ENCODE measurements at regions not wholly inside any gene's neighbourhood (a gene's known extent, or its start where the extent isn't known, plus 50 kb on each side); places are given as distances from the start of the nearest gene placed in this dataset.

DNA sequence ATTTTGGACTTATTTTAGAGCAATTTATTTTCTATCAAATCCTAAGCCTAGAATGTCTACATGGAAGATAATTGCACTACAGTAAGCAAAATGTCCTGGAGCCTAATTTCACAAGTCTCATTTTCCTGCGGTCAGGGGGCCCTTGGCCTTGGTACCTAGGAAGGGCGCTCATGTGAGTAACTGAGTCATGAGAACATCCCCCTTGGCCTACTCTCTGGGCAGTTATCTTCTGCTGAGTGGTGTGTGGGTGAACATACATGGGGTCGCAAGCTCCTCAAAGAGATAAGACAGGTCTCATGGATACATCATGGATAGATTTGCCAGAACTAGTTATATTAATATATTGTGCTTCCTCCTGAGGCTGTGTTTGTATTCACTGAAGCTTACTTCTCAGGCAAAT is 211.2 kb upstream of the MARCKS start:
- DNase-seq (ENCODE audit: low spot score): no peak

DNA sequence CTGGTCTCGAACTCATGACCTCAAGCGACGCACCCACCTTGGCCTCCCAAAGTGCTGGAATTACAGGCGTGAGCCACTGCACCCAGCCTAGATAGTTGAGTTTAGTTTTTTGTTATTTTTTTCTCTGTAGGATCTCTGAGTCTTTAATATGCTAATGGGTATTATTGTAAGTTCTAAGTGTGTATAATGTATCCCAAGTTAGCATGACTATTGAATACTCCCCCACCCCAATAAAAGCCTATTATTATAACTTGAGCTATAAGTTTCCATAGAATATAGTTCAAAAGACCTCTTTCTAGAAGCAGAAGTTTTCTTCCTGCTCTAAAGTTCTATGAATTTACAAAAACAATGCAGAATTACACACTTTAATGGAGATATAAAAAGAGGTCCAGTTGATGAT is 210.4 kb upstream of the MARCKS start:
- no peak for DNase-seq (ENCODE audit: low spot score)

DNA sequence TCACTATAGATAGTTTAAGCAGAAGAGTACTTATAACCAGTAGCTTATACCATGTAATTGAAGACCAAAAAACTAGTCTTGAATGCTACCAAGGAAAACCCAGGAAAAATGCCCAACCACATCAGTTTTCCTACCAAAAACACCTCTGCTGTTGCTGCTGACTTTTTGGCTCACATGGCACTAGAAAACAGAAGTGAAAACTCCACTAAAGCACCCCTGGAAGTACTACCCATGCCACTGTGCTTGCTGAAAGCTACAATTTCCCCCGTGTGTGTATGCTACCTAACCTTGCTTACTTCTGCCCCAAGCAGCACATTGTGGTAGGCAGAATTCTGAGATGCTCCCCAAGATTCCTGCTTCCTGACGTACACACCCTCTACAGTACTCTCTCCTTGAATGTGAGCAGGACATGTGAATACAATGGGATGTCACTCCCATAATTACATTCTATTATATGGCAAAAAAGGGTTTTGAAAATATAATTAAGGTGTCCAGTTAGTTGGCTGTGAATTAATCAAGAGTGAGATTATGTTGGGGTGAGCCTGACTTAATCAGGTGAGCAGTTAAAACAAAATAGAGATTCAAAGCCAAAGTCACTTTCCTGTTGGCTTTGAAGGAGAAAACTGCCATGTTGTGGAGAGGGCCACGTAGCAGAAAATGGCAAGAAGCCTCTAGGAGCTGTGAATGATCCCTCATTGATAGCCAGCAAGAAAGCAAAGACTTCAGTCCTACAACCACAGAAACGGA is 209.8 kb upstream of the MARCKS start:
- no peak for DNase-seq (ENCODE audit: low spot score)

DNA sequence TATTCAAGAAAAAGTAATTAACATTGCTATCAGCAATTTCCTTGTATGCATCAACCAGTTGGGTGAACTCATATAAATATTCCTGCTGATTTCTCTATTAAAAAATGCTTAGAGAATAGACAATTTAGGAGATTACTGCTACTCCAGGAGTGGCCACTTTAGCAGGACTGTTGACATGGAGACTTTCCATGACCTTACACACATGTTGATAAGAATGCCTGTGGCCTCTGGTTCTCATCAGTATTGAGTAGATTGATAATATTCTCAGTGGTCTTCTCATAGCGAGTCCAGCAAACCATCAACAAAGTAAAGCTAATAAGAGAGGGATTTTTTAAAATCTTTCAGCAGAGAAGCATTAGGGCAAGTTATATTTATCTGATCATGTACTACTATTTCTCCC is 208.4 kb upstream of the MARCKS start:
- no peak for DNase-seq (ENCODE audit: low spot score)

DNA sequence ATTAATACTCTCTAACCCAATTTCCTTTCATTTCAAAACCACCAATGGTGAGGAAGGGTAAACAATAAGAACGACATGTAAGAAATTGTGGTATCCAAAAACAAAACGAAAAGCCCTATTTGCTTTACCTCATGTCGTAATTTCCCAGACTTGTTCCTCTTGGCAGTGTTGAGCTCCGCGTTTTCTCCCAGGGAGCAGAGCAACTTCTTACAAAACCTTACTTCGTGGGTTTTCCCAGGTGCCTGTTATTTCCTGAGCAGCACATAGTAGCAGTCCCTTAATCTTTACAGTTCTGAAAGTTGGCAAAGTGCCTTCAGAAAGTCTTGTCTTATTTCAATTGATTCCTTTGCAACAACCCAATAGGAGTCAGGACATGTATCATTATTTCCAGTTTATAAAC is 207.9 kb upstream of the MARCKS start:
- DNase-seq (ENCODE audit: low spot score): no peak

DNA sequence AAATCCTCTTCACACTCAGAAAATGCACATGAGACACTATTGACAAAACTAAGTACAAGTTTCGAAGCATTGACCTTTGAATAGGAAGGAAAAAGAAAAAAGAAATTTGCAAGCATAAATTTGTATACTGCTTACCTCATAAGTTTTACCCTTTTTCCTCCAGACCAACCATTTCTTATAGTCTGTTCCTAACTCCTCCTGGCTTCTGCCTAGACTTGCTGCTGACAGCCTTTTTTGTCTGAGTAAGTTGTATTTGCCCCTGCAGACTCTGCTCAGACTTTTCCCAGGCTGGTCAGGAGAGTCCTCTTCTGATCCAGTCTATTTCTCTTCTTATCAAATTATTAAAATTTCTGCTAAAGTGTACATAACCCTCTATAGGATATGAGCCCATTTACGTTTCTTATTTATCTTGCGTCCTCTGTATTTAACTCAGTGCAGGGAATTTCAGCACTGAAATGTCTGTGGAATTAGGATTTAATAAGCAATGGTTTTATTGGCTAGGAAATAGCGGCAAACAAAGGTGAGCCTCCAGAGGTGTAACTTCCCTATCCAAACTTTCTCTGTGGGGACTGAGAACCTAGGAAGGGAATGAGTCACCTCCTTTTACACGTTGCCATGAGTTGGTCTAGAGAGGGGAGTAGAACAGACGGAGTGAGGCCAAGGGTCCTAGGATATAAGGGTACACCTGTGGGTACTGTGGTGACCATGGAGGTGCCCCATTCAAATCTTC is 207.1 kb upstream of the MARCKS start:
- DNase-seq (ENCODE audit: low spot score): no peak

DNA sequence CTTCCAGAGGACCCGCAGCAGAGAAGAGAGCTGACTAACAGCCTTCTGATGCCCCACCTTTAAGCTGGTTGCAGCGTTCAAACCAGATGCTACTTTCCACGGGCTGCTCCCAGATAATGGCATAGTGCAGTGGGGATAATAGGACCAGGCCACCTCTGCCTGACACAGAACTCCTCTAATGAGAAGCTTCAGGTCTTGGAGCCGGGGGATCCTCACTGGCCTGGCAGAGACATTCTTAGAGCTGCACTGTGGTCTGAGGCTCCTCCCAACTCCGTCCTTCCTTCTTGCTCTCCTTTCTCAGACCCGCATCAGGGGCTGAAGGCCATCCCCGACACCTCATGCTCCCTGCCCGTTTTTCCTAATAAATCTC is 206.6 kb upstream of the MARCKS start:
- no peak for DNase-seq (ENCODE audit: low spot score)

DNA sequence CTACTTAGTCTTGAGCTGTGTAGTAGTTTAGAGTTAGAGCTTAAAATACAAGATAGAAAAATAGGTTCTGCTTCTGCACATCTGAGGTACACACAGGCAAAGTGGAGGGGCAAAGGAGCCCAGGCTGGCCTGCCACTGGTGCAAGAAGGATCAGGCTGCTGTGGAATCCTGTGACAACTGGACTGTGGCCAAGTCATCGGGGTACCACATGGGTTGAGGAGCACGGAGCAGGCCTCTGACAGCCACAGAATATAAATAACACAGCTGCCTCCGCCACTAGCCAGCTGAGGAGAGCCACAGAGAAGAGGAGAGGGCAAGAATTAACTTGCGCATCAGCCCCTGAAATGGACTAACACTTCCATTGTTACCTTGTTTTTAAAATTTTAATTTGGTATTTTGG is 206.0 kb upstream of the MARCKS start:
- no peak for DNase-seq (ENCODE audit: low spot score)

DNA sequence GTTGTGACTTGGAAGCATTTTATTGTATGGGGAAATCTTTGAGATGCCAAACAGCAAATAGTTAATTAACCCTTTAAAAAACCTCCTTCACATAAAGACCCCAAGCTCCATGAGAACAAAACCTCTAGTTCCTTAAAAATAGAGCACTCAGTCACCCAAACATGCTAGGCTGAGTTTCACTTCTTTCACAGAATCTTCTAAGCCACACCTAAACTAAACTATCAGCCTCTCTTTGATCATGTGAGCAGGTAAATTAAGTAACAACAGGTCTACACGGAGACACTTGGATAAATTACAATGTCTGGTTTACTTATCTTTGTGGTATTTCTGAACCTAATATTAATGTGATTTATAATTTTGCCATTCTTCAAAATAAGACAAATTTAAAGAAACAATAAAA is 205.2 kb upstream of the MARCKS start:
- DNase-seq (ENCODE audit: low spot score): no peak

DNA sequence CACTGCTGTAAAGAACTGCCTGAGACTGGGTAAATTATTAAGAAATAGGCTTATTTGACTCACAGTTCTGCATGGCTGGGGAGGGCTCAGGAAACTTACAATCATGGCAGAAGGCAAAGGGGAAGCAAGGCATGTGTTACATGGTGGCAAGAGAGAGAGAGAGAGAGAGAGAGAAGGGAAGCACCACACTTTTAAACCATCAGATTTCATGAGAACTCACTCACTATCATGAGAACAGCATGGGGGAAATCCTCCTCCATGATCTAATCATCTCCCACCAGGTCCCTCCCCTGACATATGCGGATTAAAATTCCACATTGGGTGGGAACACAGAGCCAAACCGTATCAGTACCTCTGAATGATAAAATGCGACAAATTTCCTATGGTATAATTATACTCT is 203.9 kb upstream of the MARCKS start:
- no peak for DNase-seq (ENCODE audit: low spot score)

DNA sequence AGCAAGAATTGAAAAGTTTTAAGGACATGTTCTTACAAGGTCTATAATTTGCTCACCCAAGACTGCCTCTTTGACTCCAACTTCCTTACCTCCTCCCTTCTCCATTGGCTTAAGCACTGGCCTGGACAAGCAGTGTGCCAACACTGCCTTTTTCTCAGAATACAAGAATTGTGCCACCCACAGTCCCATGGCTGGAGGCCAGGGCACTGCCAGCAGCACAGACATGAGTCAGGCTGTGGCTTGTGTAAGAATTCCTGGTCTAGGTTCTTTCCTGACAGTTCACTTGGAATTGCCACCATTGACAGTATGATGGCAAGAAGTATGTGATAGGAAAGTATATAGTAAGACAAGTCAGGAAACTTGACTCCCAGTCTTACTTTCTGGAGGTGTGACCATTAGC is 202.7 kb upstream of the MARCKS start:
- DNase-seq (ENCODE audit: low spot score): no peak

DNA sequence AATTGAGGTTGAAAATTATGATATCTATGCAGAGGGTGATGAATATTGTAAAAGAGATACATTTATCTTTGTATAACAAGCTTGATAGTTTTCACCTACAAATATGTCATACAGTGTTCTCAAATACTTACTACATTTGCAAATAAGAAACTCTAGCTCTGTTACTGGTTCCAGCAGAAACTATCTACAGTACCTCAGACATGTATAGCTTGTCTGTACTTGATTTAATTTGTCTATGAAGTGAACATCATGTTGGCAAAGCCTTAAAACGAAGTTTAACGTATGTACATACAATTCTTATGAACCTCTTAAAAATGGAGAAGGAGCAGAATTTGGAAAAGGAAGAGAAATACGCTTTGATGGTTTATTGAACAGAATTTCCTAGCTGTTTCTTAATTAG is 201.4 kb upstream of the MARCKS start:
- no peak for DNase-seq (ENCODE audit: low spot score)

DNA sequence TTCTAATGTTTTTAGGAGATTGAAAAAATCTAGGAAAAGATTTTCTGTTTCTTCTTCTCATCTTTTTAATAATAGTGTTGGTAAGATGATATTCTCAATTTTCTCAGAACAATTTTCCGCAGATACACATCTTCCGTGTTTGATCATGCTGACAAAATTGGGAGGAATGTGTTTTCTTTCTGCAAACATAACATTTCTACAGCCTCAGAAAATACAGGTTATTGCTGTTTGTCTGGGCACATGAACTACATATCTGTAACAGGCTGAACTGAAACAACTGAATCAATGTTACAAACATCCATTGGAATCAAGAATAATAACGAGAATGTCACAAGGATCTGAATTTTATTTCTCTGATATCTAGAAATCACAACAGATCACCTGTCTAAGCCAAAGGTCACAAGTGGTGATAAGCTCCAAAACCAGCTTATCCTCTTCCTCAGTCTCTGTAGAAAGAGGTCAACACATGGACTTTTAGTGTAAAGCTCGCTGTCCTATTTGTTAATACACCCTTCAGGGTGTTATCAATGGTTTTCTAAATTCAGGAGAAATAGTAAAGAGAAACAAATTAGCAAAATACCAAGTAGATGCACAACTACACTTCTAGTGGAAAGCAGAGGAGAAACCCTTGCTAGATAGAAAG is 197.3 kb upstream of the MARCKS start:
- no peak for DNase-seq (ENCODE audit: low spot score)

DNA sequence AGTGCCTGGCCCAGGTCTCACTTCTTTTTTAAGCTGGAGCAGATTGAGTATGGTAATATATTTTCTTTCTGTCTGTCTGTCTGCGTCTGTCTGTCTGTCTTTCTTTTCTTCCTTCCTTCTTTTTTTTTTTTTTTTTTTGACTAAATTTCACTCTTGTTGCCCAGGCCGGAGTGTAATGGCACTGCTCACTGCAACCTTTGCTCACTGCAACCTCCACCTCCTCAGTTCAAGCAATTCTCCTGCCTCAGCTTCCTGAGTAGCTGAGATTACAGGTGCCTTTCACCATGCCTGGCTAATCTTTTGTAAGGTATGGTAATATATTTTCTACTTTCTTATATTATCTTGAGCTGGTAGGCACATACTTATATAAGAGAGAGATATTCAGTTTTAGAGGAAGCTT is 196.3 kb upstream of the MARCKS start:
- DNase-seq (ENCODE audit: low spot score): no peak

DNA sequence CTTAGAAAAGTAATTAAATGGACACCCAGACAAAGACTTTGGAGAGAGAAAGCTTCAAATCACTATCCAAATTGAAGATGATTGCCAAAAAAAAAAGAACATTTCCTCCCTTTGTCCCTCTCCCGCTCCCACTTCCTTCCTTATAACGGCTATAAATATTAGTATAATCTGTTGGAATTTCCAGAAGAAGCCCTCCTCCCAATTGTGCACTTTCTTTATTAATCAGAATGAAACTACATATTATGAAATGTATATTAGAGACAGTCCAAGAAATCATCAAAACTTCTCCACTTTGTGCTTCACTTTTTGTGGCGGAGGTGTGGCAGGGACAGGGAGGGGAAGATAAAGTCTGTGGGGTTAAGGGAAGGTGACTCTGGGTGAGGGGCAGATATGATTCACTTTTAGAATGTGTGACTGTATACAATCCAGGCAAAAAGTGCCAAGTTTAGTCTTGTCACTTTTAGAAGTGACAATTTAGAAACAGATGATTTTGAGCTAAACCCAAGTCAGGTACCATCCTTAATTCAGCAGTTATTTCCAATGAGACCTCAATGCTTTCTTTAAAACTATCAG is 195.0 kb upstream of the MARCKS start:
- no peak for DNase-seq (ENCODE audit: low spot score)

DNA sequence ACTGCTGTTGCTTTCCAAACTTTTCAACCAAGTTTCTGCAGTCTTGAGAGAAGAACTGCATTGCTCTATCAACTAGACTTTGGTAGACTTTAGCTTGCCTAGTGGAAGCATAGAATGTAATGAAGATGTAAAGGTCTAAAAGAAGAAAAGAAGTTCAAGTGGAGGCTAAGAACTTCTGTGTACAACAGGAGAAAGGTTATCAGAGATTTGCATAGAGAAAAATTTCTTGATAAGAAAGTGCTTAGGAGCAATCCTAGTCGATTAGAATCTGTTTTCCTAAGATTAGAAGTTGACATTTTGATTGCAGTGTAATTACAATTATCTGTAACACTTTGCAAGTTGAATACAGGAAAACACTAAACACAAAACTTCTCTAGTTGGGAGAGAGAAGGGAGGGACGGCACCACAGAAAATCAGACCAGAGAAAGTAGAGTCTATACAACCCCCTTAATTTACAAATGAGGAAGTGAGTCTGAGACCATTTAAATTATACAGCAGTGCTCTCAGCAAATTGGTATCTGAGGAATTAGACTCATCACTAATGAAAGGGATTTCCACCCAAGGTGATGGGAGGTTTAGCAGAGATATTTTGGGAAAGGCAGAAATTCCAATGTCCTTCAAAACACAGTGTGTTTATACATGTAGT is 194.3 kb upstream of the MARCKS start:
- no peak for DNase-seq (ENCODE audit: low spot score)

DNA sequence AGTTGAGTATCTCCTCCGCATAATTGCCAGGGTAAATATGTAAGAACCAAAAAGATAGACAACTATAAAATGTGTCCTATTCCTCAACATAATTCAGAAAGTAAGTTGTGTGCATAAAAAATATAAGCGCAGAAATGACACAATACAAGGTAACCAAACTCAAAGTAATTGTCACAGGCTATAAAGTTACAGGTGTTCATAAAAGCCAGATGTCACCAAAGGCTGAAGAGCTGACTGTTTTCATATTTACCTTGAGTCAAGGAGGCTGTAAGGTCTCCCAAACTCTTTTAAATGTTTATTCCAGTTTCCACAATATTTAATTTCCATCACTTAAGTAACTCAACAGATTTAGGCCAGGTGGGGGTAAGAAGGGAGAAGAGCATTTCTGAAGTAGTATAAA is 192.2 kb upstream of the MARCKS start:
- no peak for DNase-seq (ENCODE audit: low spot score)

DNA sequence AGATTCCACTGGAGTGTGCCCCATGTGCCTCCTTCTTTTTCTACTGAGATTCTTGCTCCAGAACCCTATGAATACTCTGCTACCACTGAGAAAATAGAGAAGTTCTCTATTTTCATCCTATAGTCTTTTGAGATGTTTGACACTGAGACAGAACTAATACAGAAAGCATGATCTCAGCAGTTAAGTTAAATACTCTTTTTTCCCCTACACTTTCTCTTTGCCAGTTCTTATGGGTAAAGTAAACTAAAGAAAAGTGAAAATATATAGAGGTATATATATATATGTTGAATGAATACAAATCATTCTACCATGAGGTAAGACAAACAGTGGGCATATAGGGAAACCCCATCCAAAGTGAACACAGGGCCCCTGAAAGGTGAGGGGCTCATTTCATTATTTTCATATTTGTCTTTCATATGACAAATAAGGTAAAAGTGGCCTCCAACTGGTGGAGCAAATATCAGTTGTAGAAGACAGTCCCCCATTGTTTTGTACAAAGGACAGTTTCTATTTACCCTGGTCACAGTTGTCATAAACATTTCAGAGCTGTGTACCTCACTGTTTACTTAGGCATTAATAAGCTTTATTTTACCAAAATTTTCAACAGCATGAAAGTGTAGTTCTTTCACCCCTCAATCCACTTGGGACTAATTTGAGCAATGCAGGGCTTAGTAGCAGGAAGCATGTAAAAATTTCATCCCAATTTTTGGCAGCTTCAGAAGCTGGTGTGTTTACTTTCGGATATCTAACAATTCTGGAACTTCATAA is 188.3 kb upstream of the MARCKS start:
- no peak for DNase-seq (ENCODE audit: low spot score)

DNA sequence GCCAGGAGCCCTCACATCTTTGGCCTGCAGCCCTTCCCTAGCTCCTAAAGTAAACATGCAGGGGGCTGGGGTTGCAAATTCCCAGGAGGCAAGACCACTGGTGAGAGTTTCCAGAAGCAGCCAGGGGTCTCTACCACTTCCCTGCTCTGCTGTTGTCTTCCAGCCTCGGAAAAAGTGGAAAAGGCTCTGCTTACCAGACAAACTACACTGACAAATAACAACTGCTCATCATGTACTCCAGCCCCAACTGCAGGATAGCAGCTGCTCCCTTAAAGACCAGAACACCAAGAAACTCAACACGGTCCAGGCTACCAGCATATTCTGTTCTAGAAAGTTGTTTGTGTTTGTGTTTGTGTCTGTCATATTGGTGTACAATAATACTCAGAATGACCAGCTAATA is 187.5 kb upstream of the MARCKS start:
- DNase-seq (ENCODE audit: low spot score): no peak

DNA sequence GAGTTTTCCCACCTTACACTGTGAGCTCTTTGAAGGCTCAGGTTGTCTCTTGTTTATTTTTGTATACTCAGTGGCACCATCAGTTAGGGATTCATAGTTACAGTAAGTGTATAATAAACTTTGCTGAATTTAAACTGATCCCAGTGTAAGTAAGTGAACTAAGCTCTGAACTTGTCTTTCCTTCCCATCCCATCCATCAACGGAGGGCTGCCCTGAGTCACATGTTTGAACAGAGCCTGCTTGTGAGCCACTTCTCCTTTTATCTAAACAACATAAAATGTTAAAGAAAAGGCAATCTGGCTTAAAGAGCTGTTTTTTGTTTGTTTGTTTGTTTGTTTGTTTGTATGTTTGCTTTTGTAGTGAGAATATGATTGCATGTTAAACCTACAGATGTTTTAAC is 185.7 kb upstream of the MARCKS start:
- no peak for DNase-seq (ENCODE audit: low spot score)

DNA sequence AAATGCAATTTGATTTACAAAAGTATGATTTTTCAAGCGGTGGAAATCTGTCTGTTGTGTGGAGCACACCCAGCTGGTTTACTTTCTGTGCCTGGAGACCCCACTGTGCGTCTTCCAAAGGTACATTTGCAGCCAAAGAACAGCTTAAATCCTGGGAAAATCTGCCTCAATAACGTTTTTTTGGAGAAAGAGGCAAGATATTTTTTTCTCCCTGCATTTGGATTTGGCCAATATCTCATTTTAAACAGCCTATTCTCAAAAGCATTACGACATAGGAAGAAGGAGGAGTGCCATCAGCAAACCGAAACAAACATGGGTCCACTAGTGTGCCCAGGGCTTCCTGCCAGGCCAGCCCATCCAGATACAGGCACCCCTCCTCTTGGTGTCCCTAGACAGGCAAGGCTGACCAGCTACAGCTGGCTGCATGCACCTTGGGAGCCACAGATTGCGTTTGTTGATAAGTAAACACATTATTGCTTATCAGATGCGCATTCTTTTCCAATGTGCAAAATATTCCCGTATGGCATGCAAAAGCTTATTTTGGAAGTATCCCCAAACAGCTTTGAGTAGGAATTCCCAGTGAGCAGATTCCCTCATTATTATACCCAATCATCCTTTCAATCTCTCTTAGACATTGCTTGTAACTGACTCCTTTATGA is 184.5 kb upstream of the MARCKS start:
- no peak for DNase-seq (ENCODE audit: low spot score)
